ENCODE measurements at regions not wholly inside any gene's neighbourhood (a gene's known extent, or its start where the extent isn't known, plus 50 kb on each side); places are given as distances from the start of the nearest gene placed in this dataset.

- H3K36me3 Mint-ChIP-seq (ENCODE audit: insufficient read depth, unreplicated experiment): peaks cover 35% of the 10 kb centered on the region
- H3K27ac Mint-ChIP-seq (ENCODE audit: unreplicated experiment): no peak overlapping the region
- H3K4me3 ChIP-seq (ENCODE audit: low read depth, low read length): no peak overlapping the region
- no peaks in the 10 kb centered on the region for H3K27me3 Mint-ChIP-seq (ENCODE audit: insufficient read depth, unreplicated experiment)
- H3K9me3 ChIP-seq: no peaks in the 10 kb centered on the region
- ChIA-PET CTCF (interaction anchor here (0.6 to 0.7 kb wide), 3 partner anchors 23 to 400 kb away, joined by 3 to 7 read pairs (median 3); no protein-coding TSS in a partner anchor), POLR2A (no interaction called here)
- H3K36me3 ChIP-seq (ENCODE audit: control insufficient read depth, insufficient read depth, low read length): peaks cover 2% of the 10 kb centered on the region
- intact Hi-C loops (cut with micrococcal nuclease; ENCODE audit: unreplicated experiment): no loop called here
- no peaks in the 10 kb centered on the region for H3K27me3 ChIP-seq (replicated peaks; ENCODE audit: control insufficient read depth, insufficient read depth, low read length)
- H3K4me3 Mint-ChIP-seq (ENCODE audit: unreplicated experiment): no peak overlapping the region
- no TSS peak for BruUV-seq (replicated peaks)
- no peak for TF ChIP-seq CTCF (IDR thresholded peaks at IDR 0.05; ENCODE audit: insufficient read depth in 1 of 2, low read depth in 1 of 2, low read length in 1 of 2, severe bottlenecking in 1 of 2, unreplicated experiment in 1 of 2)
- peaks cover 12% of the 10 kb centered on the region for H3K9me3 Mint-ChIP-seq (ENCODE audit: unreplicated experiment)
- no peak for DNase-seq
- no peaks in the 10 kb centered on the region for H3K4me1 Mint-ChIP-seq (ENCODE audit: low read depth, unreplicated experiment)
- no peaks in the 10 kb centered on the region for H3K4me1 ChIP-seq
These were observed 132.2 kb downstream of the NCOR2 start for GRCh38 chr12:124434951-124435805.

- Histone ChIP-seq H3K4me1 (no peaks in the 10 kb centered on the region), H3K9me3 (no peaks in the 10 kb centered on the region), H3K27me3 (replicated peaks; ENCODE audit: control insufficient read depth, insufficient read depth, low read length) (no peaks in the 10 kb centered on the region), H3K4me3 (ENCODE audit: low read depth, low read length) (no peak overlapping the region), H3K36me3 (ENCODE audit: control insufficient read depth, insufficient read depth, low read length) (peaks cover 2% of the 10 kb centered on the region)
- Mint-ChIP-seq H3K4me1 (ENCODE audit: low read depth, unreplicated experiment) (no peaks in the 10 kb centered on the region), H3K36me3 (ENCODE audit: insufficient read depth, unreplicated experiment) (peaks cover 42% of the 10 kb centered on the region), H3K9me3 (ENCODE audit: unreplicated experiment) (peaks cover 12% of the 10 kb centered on the region), H3K4me3 (ENCODE audit: unreplicated experiment) (no peak overlapping the region), H3K27ac (ENCODE audit: unreplicated experiment) (no peak overlapping the region), H3K27me3 (ENCODE audit: insufficient read depth, unreplicated experiment) (no peaks in the 10 kb centered on the region)
- DNase-seq: no peak
- intact Hi-C loops (cut with micrococcal nuclease; ENCODE audit: unreplicated experiment): no loop called here
- TF ChIP-seq CTCF (IDR thresholded peaks at IDR 0.05; ENCODE audit: insufficient read depth in 1 of 2, low read depth in 1 of 2, low read length in 1 of 2, severe bottlenecking in 1 of 2, unreplicated experiment in 1 of 2): no peak
- ChIA-PET POLR2A (no interaction called here), CTCF (interaction anchor here (0.6 to 0.7 kb wide), 3 partner anchors 22 to 399 kb away, joined by 3 to 7 read pairs (median 3); no protein-coding TSS in a partner anchor)
- no TSS peak for BruUV-seq (replicated peaks)
These were observed 133.1 kb downstream of the NCOR2 start for GRCh38 chr12:124434354-124434753.

- Histone ChIP-seq H3K9me3 (no peaks in the 10 kb centered on the region), H3K4me3 (ENCODE audit: low read depth, low read length) (no peak overlapping the region), H3K27me3 (replicated peaks; ENCODE audit: control insufficient read depth, insufficient read depth, low read length) (no peaks in the 10 kb centered on the region), H3K36me3 (ENCODE audit: control insufficient read depth, insufficient read depth, low read length) (peaks cover 2% of the 10 kb centered on the region), H3K4me1 (no peaks in the 10 kb centered on the region)
- intact Hi-C loops (cut with micrococcal nuclease; ENCODE audit: unreplicated experiment): no loop called here
- no peak for DNase-seq
- Mint-ChIP-seq H3K36me3 (ENCODE audit: insufficient read depth, unreplicated experiment) (peaks cover 47% of the 10 kb centered on the region), H3K27me3 (ENCODE audit: insufficient read depth, unreplicated experiment) (no peaks in the 10 kb centered on the region), H3K9me3 (ENCODE audit: unreplicated experiment) (peaks cover 12% of the 10 kb centered on the region), H3K4me1 (ENCODE audit: low read depth, unreplicated experiment) (no peaks in the 10 kb centered on the region), H3K27ac (ENCODE audit: unreplicated experiment) (no peak overlapping the region), H3K4me3 (ENCODE audit: unreplicated experiment) (no peak overlapping the region)
- no TSS peak for BruUV-seq (replicated peaks)
- TF ChIP-seq CTCF (IDR thresholded peaks at IDR 0.05; ENCODE audit: insufficient read depth in 1 of 2, low read depth in 1 of 2, low read length in 1 of 2, severe bottlenecking in 1 of 2, unreplicated experiment in 1 of 2): no peak
- CTCF ChIA-PET: no interaction called here
- POLR2A ChIA-PET: no interaction called here
These were observed 133.5 kb downstream of the NCOR2 start for GRCh38 chr12:124433879-124434278.

Data from Caco-2 (cell line).